WTC11 (cell line): ENCODE measurements at regions not wholly inside any gene's neighbourhood (a gene's known extent, or its start where the extent isn't known, plus 50 kb on each side); places are given as distances from the start of the nearest gene placed in this dataset.

ENCODE experiments used
- ATAC-seq: fragments of 200-7000 bp; cut with Tn5 transposase; 2 replicates; pipeline ENCODE4 v1.10.0; 2021; ENCODE audit warnings: mild to moderate bottlenecking, moderate library complexity
- CTCF ChIA-PET: fragments of 300-600 bp; sonication (Branson Sonifier 250); formaldehyde crosslinking; loops from one replicate; lab custom pipeline; 2021; ENCODE audit warnings: antibody characterized with exemption; lab: Charles Lee
- POLR2A ChIA-PET: fragments of 350-600 bp; sonication (Branson Sonifier 250); formaldehyde crosslinking; loops from one replicate; lab custom pipeline; 2021; ENCODE audit warnings: antibody characterized with exemption; lab: Charles Lee
- DNase-seq: peaks from one replicate; pipeline ENCODE4 v3.0.0; 2021; ENCODE audit warnings: low spot score
- H3K27ac Mint-ChIP-seq: 2 replicates; pipeline ENCODE4 v1.8.0; 2021; ENCODE audit warnings: mixed read lengths
- H3K27me3 Mint-ChIP-seq: 2 replicates; pipeline ENCODE4 v1.8.0; 2021; ENCODE audit warnings: low read depth, mild to moderate bottlenecking, moderate library complexity, mixed read lengths
- H3K36me3 Mint-ChIP-seq: 2 replicates; pipeline ENCODE4 v1.8.0; 2021; ENCODE audit warnings: mixed read lengths
- H3K4me1 Mint-ChIP-seq: 2 replicates; pipeline ENCODE4 v1.8.0; 2022; ENCODE audit warnings: mixed read lengths
- H3K4me3 Mint-ChIP-seq: 2 replicates; pipeline ENCODE4 v1.8.0; 2021; ENCODE audit warnings: mild to moderate bottlenecking, moderate library complexity, mixed read lengths
- H3K9me3 Mint-ChIP-seq: 2 replicates; pipeline ENCODE4 v1.8.0; 2021; ENCODE audit warnings: mixed read lengths
- AR ChIP-seq: fragments of 250-450 bp; sonication (Bioruptor Pico); IDR thresholded peaks from 2 replicates; pipeline ENCODE4 v1.9.0; 2021; ENCODE audit warnings: mild to moderate bottlenecking
- ATF1 ChIP-seq: sonication (generic); formaldehyde crosslinking; IDR thresholded peaks from 2 replicates; pipeline ENCODE4 v1.8.1; 2023; ENCODE audit warnings: mild to moderate bottlenecking, moderate library complexity, missing genetic modification reagents
- ATF6 ChIP-seq: sonication (generic); formaldehyde crosslinking; IDR thresholded peaks from 2 replicates; pipeline ENCODE4 v1.8.1; 2023; ENCODE audit warnings: mild to moderate bottlenecking, missing genetic modification reagents
- EMX1 ChIP-seq: fragments of 250-450 bp; sonication (Bioruptor Pico); IDR thresholded peaks from 2 replicates; pipeline ENCODE4 v1.8.0; 2021; ENCODE audit warnings: mild to moderate bottlenecking
- ESRRA ChIP-seq: sonication (generic); formaldehyde crosslinking; IDR thresholded peaks from 2 replicates; pipeline ENCODE4 v1.8.1; 2022; ENCODE audit warnings: mild to moderate bottlenecking, missing genetic modification reagents, borderline replicate concordance
- FOXJ3 ChIP-seq: sonication (generic); formaldehyde crosslinking; IDR thresholded peaks from 2 replicates; pipeline ENCODE4 v1.9.0; 2021; ENCODE audit warnings: missing genetic modification reagents, mild to moderate bottlenecking, borderline replicate concordance
- FOXK1 ChIP-seq: sonication (generic); formaldehyde crosslinking; IDR thresholded peaks from 2 replicates; pipeline ENCODE4 v1.8.0; 2022; ENCODE audit warnings: mild to moderate bottlenecking, moderate library complexity, missing genetic modification reagents
- FOXP1 ChIP-seq: sonication (generic); formaldehyde crosslinking; IDR thresholded peaks from 2 replicates; pipeline ENCODE4 v1.8.0; 2022; ENCODE audit warnings: missing genetic modification reagents, mild to moderate bottlenecking, moderate library complexity, borderline replicate concordance
- GRHL2 ChIP-seq: fragments of 250-450 bp; sonication (Bioruptor Pico); IDR thresholded peaks from 2 replicates; pipeline ENCODE4 v1.8.0; 2022; ENCODE audit warnings: mild to moderate bottlenecking, moderate library complexity; ENCODE audit not compliant: insufficient replicate concordance, severe bottlenecking
- HMGA2 ChIP-seq: fragments of 250-450 bp; sonication (Bioruptor Pico); IDR thresholded peaks from 2 replicates; pipeline ENCODE4 v1.4.0; 2021; ENCODE audit warnings: mild to moderate bottlenecking, moderate library complexity
- NR3C1 ChIP-seq: sonication (generic); formaldehyde crosslinking; conservative IDR thresholded peaks from 2 replicates; pipeline ENCODE4 v1.8.1; 2023; ENCODE audit warnings: low read depth, mild to moderate bottlenecking, missing genetic modification reagents
- PRDM15 ChIP-seq: sonication (generic); formaldehyde crosslinking; IDR thresholded peaks from 2 replicates; pipeline ENCODE4 v1.8.0; 2022; ENCODE audit warnings: missing genetic modification reagents
- PREB ChIP-seq: sonication (generic); formaldehyde crosslinking; IDR thresholded peaks from 2 replicates; pipeline ENCODE4 v1.8.1; 2022; ENCODE audit warnings: mild to moderate bottlenecking, missing genetic modification reagents, moderate library complexity, borderline replicate concordance
- PRRX2 ChIP-seq: fragments of 250-450 bp; sonication (Bioruptor Pico); IDR thresholded peaks from 2 replicates; pipeline ENCODE4 v1.8.0; 2021; ENCODE audit warnings: mild to moderate bottlenecking
- SMAD4 ChIP-seq: sonication (generic); formaldehyde crosslinking; IDR thresholded peaks from 2 replicates; pipeline ENCODE4 v1.8.0; 2022; ENCODE audit warnings: mild to moderate bottlenecking, missing genetic modification reagents
- ZBTB21 ChIP-seq: sonication (generic); formaldehyde crosslinking; IDR thresholded peaks from 2 replicates; pipeline ENCODE4 v1.8.1; 2023; ENCODE audit warnings: mild to moderate bottlenecking, missing genetic modification reagents, borderline replicate concordance
- ZMAT4 ChIP-seq: fragments of 250-450 bp; sonication (Bioruptor Pico); IDR thresholded peaks from 2 replicates; pipeline ENCODE4 v1.9.0; 2021; ENCODE audit warnings: mild to moderate bottlenecking
- ZNF232 ChIP-seq: sonication (generic); formaldehyde crosslinking; IDR thresholded peaks from 2 replicates; pipeline ENCODE4 v1.8.0; 2022; ENCODE audit warnings: mild to moderate bottlenecking, missing genetic modification reagents
- ZNF317 ChIP-seq: sonication (generic); formaldehyde crosslinking; IDR thresholded peaks from 2 replicates; pipeline ENCODE4 v1.8.1; 2023; ENCODE audit warnings: low read depth, mild to moderate bottlenecking, moderate library complexity, missing genetic modification reagents, borderline replicate concordance
- ZNF512 ChIP-seq: sonication (generic); formaldehyde crosslinking; IDR thresholded peaks from 2 replicates; pipeline ENCODE4 v1.8.1; 2022; ENCODE audit warnings: missing genetic modification reagents, borderline replicate concordance

GRCh38 chr5:62002436-62002835 is 303.6 kb upstream of the KIF2A start (continued):
- no peak for TF ChIP-seq ESRRA (CRISPR knock-in tag)
- TF ChIP-seq GRHL2 (CRISPR knock-in tag), result no peak
- TF ChIP-seq AR, result no peak
- TF ChIP-seq ZBTB21 (CRISPR knock-in tag), result no peak
- TF ChIP-seq EMX1 (CRISPR knock-in tag), result no peak
- no peak for TF ChIP-seq HMGA2 (CRISPR knock-in tag)
- no peak for TF ChIP-seq FOXK1 (CRISPR knock-in tag)
- TF ChIP-seq PRDM15, result no peak
- TF ChIP-seq ZNF232 (CRISPR knock-in tag), result no peak

- Mint-ChIP-seq H3K27ac (no peak overlapping the region), H3K4me3 (no peak overlapping the region), H3K4me1 (peaks cover 11% of the 10 kb centered on the region), H3K36me3 (no peaks in the 10 kb centered on the region), H3K27me3 (no peaks in the 10 kb centered on the region; the same call in 1 of the 2 replicates), H3K9me3 (peaks cover 11% of the 10 kb centered on the region)
- ChIA-PET CTCF (interaction anchor here (1.4 kb wide), 1 partner anchor 237 kb away, joined by 3 read pairs; no protein-coding TSS in a partner anchor), POLR2A (no interaction called here)
- TF ChIP-seq ZNF317 (CRISPR knock-in tag), result no peak
- ATAC-seq, result no peak
- no peak for DNase-seq
Observed at GRCh38 chr5:62005551-62005950, 300.5 kb upstream of the KIF2A start.

GRCh38 chr5:62007457-62007856 is 298.5 kb upstream of the KIF2A start:
- ChIA-PET CTCF (no interaction called here), POLR2A (no interaction called here)
- no peak for ATAC-seq
- Mint-ChIP-seq H3K36me3 (no peaks in the 10 kb centered on the region), H3K27me3 (no peaks in the 10 kb centered on the region; the same call in 1 of the 2 replicates), H3K4me3 (no peak overlapping the region), H3K9me3 (peaks cover 11% of the 10 kb centered on the region), H3K4me1 (peaks cover 22% of the 10 kb centered on the region), H3K27ac (no peak overlapping the region)
- no peak for DNase-seq
- TF ChIP-seq NR3C1 (CRISPR knock-in tag) (no peak), ATF1 (CRISPR knock-in tag) (no peak), PRRX2 (CRISPR knock-in tag) (no peak), SMAD4 (CRISPR knock-in tag) (no peak), PREB (CRISPR knock-in tag) (no peak), ZMAT4 (no peak), ATF6 (CRISPR knock-in tag) (no peak), ZNF512 (no peak), FOXP1 (CRISPR knock-in tag) (no peak), FOXJ3 (CRISPR knock-in tag) (no peak)
